DOHH2 (cell line): ENCODE measurements at regions not wholly inside any gene's neighbourhood (a gene's known extent, or its start where the extent isn't known, plus 50 kb on each side); places are given as distances from the start of the nearest gene placed in this dataset.

Source experiments
- H3F3A ChIP-seq: fragments of 200-600 bp; sonication (generic), shearing (Covaris generic); 2 replicates; pipeline ENCODE4 v1.6.0; 2016; ENCODE audit warnings: antibody characterized with exemption, mild to moderate bottlenecking; ENCODE audit not compliant: control insufficient read depth, insufficient read depth
- H3K27ac ChIP-seq: fragments of 200-600 bp; sonication (generic); 2 replicates; pipeline ENCODE4 v1.5.1; 2014; ENCODE audit warnings: low read depth, mild to moderate bottlenecking, low read length, moderate library complexity
- H3K27me3 ChIP-seq: fragments of 200-600 bp; sonication (generic); 2 replicates; pipeline ENCODE4 v1.6.1; 2014; ENCODE audit warnings: mild to moderate bottlenecking, low read length, mixed read lengths; ENCODE audit not compliant: control insufficient read depth
- H3K36me3 ChIP-seq: fragments of 200-600 bp; sonication (generic); 2 replicates; pipeline ENCODE4 v1.6.1; 2014; ENCODE audit warnings: mild to moderate bottlenecking, low read length, moderate library complexity, mixed read lengths; ENCODE audit not compliant: control insufficient read depth
- H3K4me1 ChIP-seq: fragments of 200-600 bp; sonication (generic); 2 replicates; pipeline ENCODE4 v1.6.1; 2014; ENCODE audit warnings: mild to moderate bottlenecking, low read length, mixed read lengths; ENCODE audit not compliant: control insufficient read depth
- H3K4me2 ChIP-seq: fragments of 200-600 bp; sonication (generic); 2 replicates; pipeline ENCODE4 v1.6.0; 2014; ENCODE audit warnings: mild to moderate bottlenecking, low read length, moderate library complexity
- H3K4me3 ChIP-seq: fragments of 200-600 bp; sonication (generic); 2 replicates; pipeline ENCODE4 v1.5.1; 2014; ENCODE audit warnings: mild to moderate bottlenecking, low read length, mixed read lengths
- H3K79me2 ChIP-seq: fragments of 200-600 bp; sonication (generic); 2 replicates; pipeline ENCODE4 v1.6.1; 2014; ENCODE audit warnings: mild to moderate bottlenecking, low read length, mixed read lengths; ENCODE audit not compliant: control insufficient read depth
- H3K9me2 ChIP-seq: fragments of 200-600 bp; sonication (generic); replicated peaks from 2 replicates; pipeline ENCODE4 v1.6.1; 2014; ENCODE audit warnings: mild to moderate bottlenecking, low read length, mixed read lengths; ENCODE audit not compliant: control insufficient read depth
- H3K9me3 ChIP-seq: fragments of 200-600 bp; sonication (generic); 2 replicates; pipeline ENCODE4 v1.6.1; 2014; ENCODE audit warnings: antibody characterized with exemption, low read length, mixed read lengths; ENCODE audit not compliant: control insufficient read depth, insufficient read depth
- H4K20me1 ChIP-seq: fragments of 200-600 bp; sonication (generic); 2 replicates; pipeline ENCODE4 v1.6.0; 2014; ENCODE audit warnings: low read depth, mild to moderate bottlenecking, antibody characterized with exemption, low read length, moderate library complexity; ENCODE audit not compliant: control insufficient read depth, insufficient read depth
- EZH2phosphoT487 ChIP-seq: fragments of 200-600 bp; sonication (generic); IDR thresholded peaks from 2 replicates; pipeline ENCODE4 v1.6.1; 2017; ENCODE audit warnings: borderline replicate concordance, mild to moderate bottlenecking, antibody characterized with exemption, low read length, moderate library complexity, mixed read lengths
- TF ChIP-seq, protein P1 (sequence below): fragments of 200-600 bp; sonication (generic); IDR thresholded peaks from one replicate; pipeline ENCODE4 v1.5.1; 2014; ENCODE audit warnings: antibody characterized with exemption, mild to moderate bottlenecking, low read depth, low read length; ENCODE audit not compliant: poor library complexity, severe bottlenecking

DNA sequence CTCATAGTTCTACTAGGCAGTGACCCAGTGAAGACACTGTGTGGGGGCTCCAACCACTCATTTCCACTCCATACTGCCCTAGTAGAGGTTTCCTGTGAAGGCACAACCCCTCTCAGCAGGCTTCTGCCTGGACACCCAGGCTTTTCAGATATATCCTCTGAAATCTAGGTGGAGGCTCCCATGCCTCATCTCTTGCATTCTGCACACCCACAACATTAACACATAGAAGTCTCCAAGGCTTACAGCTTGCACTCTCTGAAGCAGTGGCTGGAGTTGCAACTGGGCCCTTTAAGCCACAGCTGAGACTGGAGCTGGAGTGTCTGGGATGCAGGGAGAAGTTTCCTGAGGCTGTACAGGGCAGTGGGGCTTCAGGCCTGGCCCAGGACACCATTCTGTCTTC lies 347.7 kb upstream of the SPRY2 start:
- H3K4me2 ChIP-seq, result no peak overlapping the region
- H3K27me3 ChIP-seq, result no peaks in the 10 kb centered on the region
- no peaks in the 10 kb centered on the region for H3K4me1 ChIP-seq
- no peak overlapping the region for H3K27ac ChIP-seq
- no peaks in the 10 kb centered on the region for H3K9me2 ChIP-seq
- no peaks in the 10 kb centered on the region for H3K79me2 ChIP-seq
- no peak overlapping the region for H3K4me3 ChIP-seq
- H3K36me3 ChIP-seq, result no peaks in the 10 kb centered on the region
- no peaks in the 10 kb centered on the region for H4K20me1 ChIP-seq
- H3K9me3 ChIP-seq, result no peaks in the 10 kb centered on the region
- no peaks in the 10 kb centered on the region for H3F3A ChIP-seq
- TF ChIP-seq EZH2phosphoT487, result no peak
- TF ChIP-seq, protein P1, sequence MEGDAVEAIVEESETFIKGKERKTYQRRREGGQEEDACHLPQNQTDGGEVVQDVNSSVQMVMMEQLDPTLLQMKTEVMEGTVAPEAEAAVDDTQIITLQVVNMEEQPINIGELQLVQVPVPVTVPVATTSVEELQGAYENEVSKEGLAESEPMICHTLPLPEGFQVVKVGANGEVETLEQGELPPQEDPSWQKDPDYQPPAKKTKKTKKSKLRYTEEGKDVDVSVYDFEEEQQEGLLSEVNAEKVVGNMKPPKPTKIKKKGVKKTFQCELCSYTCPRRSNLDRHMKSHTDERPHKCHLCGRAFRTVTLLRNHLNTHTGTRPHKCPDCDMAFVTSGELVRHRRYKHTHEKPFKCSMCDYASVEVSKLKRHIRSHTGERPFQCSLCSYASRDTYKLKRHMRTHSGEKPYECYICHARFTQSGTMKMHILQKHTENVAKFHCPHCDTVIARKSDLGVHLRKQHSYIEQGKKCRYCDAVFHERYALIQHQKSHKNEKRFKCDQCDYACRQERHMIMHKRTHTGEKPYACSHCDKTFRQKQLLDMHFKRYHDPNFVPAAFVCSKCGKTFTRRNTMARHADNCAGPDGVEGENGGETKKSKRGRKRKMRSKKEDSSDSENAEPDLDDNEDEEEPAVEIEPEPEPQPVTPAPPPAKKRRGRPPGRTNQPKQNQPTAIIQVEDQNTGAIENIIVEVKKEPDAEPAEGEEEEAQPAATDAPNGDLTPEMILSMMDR, result no peak

DNA sequence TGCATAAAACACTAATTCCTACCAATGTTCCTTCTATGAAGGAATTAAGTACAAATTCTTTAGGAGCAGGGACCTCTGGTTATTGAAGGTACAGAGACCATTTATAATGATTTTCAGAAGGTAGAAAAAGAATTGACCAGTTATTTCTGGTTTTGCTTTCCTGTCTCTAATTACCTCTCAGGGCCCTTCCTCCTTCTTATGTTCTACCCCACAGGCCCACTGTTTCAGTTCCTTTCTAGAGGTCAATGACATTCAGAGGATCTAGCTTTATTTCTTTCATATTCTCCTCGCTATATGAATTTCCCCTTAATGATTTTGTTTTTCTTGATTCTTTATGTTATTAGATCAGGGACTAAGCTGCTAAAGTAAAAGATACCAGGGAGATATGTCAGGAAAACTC lies 345.0 kb upstream of the SPRY2 start:
- no peak overlapping the region for H3K4me3 ChIP-seq
- H3K27ac ChIP-seq, result no peak overlapping the region
- H3K36me3 ChIP-seq, result no peaks in the 10 kb centered on the region
- no peaks in the 10 kb centered on the region for H3F3A ChIP-seq
- no peaks in the 10 kb centered on the region for H3K79me2 ChIP-seq
- no peaks in the 10 kb centered on the region for H4K20me1 ChIP-seq
- H3K4me1 ChIP-seq, result no peaks in the 10 kb centered on the region
- H3K27me3 ChIP-seq, result no peaks in the 10 kb centered on the region
- no peak overlapping the region for H3K4me2 ChIP-seq
- TF ChIP-seq, protein P1, result no peak
- TF ChIP-seq EZH2phosphoT487, result no peak
- H3K9me3 ChIP-seq, result no peaks in the 10 kb centered on the region
- no peaks in the 10 kb centered on the region for H3K9me2 ChIP-seq

DNA sequence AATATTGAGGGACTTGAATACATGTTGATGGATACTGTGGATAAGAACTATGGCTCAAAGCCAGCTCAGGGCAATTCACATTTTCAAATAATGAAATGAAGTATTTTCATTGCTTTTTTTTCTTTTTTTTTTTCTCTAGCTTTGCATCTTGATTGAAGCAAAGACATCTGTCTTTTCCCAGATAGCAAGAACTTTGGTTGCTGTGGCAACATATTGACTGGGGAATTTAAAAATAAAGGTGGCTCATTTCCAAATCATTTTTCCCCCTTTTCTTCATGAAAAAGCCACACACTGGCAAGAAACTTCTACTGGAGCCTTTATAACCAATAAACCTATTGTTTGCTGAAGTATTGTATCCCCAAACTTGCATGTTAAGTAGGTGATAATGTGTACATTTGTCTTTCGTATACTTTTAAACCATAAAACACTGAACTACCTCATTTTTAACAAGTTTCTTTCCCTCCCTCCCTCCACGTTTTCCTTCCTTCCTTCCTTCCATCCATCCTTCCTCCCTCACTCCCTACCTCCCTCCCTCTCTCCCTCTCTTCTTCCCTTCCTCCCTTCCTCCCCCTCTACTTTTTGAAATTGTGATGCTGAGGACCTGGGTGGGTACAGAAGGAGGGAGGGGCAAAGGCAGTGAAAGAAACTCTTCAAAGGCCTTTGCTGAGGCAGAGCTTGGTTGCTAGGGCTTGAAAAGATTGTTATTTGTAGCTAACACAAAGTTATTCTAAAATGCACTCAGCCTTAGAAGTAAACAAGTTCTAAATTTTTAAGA lies 343.5 kb upstream of the SPRY2 start:
- Histone ChIP-seq H3K36me3 (no peaks in the 10 kb centered on the region), H3K4me1 (no peaks in the 10 kb centered on the region), H3K27me3 (no peaks in the 10 kb centered on the region), H3K79me2 (no peaks in the 10 kb centered on the region), H3K9me2 (no peaks in the 10 kb centered on the region), H3F3A (no peaks in the 10 kb centered on the region), H3K4me3 (no peak overlapping the region), H3K27ac (no peak overlapping the region), H4K20me1 (no peaks in the 10 kb centered on the region), H3K9me3 (no peaks in the 10 kb centered on the region), H3K4me2 (no peak overlapping the region)
- TF ChIP-seq, protein P1, result no peak
- no peak for TF ChIP-seq EZH2phosphoT487
